ENCODE measurements at regions not wholly inside any gene's neighbourhood (a gene's known extent, or its start where the extent isn't known, plus 50 kb on each side); places are given as distances from the start of the nearest gene placed in this dataset.

DNA sequence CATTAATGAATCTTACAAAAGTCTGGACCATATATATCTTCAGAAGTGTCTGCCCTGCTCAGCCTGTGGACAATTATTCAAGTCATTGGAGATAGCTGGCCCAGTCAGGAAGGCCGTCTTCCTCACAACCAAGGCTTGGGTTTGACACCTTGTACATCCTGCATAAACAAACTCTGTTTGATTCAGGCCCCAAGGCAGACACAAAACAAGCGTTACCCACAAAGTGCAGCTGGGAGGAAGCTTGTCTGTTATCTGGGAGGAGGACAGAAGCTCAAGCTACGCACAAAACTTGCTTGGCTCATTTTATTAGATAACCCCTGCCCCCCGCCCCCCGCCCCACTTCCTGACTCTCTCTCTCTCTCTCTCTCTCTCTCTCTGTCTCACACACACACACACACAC is 166.9 kb upstream of the WDR11 start:
- TF ChIP-seq, protein P1, sequence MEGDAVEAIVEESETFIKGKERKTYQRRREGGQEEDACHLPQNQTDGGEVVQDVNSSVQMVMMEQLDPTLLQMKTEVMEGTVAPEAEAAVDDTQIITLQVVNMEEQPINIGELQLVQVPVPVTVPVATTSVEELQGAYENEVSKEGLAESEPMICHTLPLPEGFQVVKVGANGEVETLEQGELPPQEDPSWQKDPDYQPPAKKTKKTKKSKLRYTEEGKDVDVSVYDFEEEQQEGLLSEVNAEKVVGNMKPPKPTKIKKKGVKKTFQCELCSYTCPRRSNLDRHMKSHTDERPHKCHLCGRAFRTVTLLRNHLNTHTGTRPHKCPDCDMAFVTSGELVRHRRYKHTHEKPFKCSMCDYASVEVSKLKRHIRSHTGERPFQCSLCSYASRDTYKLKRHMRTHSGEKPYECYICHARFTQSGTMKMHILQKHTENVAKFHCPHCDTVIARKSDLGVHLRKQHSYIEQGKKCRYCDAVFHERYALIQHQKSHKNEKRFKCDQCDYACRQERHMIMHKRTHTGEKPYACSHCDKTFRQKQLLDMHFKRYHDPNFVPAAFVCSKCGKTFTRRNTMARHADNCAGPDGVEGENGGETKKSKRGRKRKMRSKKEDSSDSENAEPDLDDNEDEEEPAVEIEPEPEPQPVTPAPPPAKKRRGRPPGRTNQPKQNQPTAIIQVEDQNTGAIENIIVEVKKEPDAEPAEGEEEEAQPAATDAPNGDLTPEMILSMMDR (IDR thresholded peaks at IDR 0.05; ENCODE audit: extremely low read depth, missing control alignments): no peak
- no peak for DNase-seq (ENCODE audit: low spot score)

DNA sequence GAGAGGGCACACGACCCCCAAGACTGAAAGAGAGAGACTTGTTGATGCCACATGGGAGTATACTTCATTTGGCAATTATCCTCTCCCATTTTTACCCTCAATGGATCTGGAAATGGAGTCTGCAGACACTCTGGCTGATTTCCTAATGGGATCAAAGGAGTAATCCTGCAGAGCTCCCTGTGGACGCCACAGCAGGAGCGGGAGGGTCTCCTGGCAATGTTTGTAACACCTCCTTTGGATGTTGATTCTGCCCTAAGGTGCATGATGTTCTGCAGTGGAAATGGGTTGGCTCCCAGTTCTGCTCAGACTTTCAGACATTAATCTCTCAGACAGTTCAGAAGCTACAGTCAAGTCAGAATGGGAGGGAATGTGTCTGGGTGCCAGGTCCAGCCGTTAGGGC is 166.0 kb upstream of the WDR11 start:
- TF ChIP-seq, protein P1 (IDR thresholded peaks at IDR 0.05; ENCODE audit: extremely low read depth, missing control alignments): no peak
- no peak for DNase-seq (ENCODE audit: low spot score)

DNA sequence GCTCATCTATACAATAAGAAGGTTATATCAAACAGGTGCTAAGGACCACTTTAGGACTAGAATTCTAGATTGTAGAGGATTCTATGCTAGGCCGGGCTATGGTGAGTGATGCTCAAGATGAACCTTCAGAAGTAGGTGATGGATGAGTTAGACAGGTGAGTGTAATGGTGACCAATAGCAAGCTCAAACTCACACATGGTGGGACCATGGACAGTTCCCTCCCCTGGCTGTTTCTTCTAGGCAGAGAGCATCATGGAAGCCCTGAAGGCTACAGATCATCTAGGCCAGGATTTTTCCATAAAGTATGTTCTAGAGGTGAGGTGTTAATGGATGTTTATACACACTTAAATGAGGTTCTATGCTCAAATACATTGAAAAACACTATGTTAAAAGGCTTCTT is 162.2 kb upstream of the WDR11 start:
- TF ChIP-seq, protein P1 (IDR thresholded peaks at IDR 0.05; ENCODE audit: extremely low read depth, missing control alignments): no peak
- DNase-seq (ENCODE audit: low spot score): no peak

DNA sequence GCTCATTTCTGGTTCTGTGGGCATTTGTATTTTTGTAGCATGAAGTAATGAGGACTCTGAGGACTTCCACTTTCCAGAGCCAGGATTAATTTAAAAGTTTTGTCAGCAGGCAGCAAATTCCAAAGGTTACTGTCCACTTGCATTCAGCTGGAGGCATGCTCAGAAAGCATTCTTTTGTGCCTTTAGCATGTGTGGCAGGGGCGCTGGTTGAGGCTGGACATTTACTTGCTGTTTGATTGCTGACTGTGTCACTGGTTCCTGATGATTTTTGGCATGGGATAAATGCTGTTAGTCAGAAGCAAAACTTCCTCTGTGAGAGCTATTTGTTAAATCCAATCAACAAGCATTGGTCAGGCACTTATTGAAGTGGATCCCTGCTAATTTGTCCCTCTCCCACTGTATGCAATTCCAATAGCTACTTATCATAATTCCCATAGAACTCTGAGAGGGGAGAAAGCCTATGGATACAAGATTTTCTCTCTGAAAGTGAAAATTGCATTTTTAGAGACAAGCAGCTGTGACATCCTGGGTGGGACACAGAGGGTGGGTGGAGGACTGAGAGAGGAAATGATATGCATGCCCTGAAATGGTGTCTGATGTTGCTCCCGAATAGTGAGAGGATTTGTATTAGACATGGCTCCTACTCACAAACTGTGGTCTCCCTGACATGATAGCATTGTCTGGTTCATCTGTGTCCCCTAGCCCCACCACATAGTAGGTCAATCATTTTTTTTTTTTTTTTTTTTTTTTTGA is 161.2 kb upstream of the WDR11 start:
- no peak for DNase-seq (ENCODE audit: low spot score)
- TF ChIP-seq, protein P1 (IDR thresholded peaks at IDR 0.05; ENCODE audit: extremely low read depth, missing control alignments): no peak

DNA sequence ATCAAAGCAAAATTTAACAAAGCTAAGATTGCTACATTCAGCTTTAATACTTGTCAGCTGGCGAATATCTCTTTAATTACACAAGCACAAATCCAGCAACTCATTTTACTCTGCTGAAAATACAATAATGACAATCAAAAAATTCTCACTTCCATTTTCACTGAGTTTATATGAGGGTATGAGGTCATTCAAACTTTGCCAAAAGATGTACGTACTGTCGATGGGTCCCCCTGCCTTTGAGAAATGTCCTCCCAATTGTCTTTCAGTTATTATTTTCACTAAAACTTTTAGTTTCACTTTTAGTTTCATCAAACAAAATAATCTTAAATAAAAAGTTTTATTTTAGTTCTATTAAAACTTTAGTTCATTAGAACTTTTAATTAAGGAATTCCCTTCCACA is 159.5 kb upstream of the WDR11 start:
- TF ChIP-seq, protein P1 (IDR thresholded peaks at IDR 0.05; ENCODE audit: extremely low read depth, missing control alignments): no peak
- DNase-seq (ENCODE audit: low spot score): no peak

DNA sequence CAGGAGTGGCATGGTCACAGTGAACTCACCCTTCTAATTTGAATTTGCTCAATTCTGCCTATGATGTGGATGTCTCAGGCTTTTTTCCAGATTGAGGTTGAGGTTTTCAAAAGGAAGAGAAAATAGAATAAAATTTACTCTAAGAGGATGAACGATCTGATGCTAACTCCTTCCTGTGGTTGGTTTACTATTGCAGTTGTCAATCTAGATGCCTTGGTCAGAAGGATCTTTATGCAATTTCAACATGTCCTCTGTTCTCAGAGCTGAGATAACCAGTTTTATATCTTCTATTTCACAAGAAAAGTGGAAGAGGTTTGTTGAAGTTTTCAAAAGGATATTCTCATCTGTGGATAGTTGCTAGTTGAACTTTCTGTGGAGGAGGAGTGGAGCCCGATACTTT is 150.7 kb upstream of the WDR11 start:
- TF ChIP-seq, protein P1 (IDR thresholded peaks at IDR 0.05; ENCODE audit: extremely low read depth, missing control alignments): no peak
- DNase-seq (ENCODE audit: low spot score): no peak

DNA sequence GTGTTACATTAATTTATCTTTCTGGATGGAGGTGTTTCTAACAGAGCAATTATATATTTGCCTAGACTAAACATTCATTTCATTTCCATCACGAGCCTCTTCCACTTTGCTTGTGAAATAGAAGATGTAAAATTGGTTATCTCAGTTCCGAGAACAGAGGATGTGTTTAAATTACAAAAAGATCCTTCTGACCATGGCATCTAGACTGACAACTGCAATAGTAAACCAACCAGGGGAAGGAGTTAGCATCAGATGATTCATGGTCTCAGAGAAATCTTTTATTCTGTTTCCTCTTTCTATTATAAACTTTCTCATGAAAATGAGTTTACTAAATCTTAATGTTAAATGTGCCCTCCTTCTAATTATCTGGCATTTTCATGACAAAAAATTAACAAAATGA is 149.8 kb upstream of the WDR11 start:
- DNase-seq (ENCODE audit: low spot score): no peak
- TF ChIP-seq, protein P1 (IDR thresholded peaks at IDR 0.05; ENCODE audit: extremely low read depth, missing control alignments): no peak
